22Rv1 (cell line): ENCODE measurements at regions not wholly inside any gene's neighbourhood (a gene's known extent, or its start where the extent isn't known, plus 50 kb on each side); places are given as distances from the start of the nearest gene placed in this dataset.

Source experiments
- H3K27ac ChIP-seq: fragments of 450-650 bp; 2 replicates; pipeline ENCODE4 v1.5.1; 2017
- ZFX ChIP-seq: fragments of 450-650 bp; IDR thresholded peaks from 2 replicates; pipeline ENCODE4 v1.6.1; 2017; ENCODE audit warnings: antibody characterized with exemption, borderline replicate concordance
- TF ChIP-seq, protein P1 (sequence below): fragments of 450-650 bp; IDR thresholded peaks from 2 replicates; pipeline ENCODE4 v1.5.1; 2017; ENCODE audit warnings: mild to moderate bottlenecking

DNA sequence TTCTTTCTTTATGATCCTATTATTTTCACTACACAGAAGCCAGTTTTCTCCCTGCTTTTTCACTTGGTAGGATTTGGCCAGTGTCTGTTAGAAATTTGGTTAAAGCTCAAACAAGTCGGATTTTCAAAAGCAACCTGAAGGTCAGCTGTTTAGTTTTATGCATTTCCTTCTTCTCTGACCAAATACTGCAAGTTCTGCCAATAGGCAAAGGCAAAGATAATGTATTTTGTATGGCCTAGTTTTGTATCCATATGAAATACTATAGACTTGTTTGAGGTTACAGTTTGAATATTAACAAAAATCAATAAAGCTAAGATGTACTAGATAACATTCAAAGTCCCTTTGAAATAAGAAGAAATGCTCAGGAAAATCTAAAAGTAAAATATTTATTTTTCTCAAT, 439.4 kb downstream of the TRIML1 start:
- no peak overlapping the region for H3K27ac ChIP-seq
- TF ChIP-seq, protein P1, sequence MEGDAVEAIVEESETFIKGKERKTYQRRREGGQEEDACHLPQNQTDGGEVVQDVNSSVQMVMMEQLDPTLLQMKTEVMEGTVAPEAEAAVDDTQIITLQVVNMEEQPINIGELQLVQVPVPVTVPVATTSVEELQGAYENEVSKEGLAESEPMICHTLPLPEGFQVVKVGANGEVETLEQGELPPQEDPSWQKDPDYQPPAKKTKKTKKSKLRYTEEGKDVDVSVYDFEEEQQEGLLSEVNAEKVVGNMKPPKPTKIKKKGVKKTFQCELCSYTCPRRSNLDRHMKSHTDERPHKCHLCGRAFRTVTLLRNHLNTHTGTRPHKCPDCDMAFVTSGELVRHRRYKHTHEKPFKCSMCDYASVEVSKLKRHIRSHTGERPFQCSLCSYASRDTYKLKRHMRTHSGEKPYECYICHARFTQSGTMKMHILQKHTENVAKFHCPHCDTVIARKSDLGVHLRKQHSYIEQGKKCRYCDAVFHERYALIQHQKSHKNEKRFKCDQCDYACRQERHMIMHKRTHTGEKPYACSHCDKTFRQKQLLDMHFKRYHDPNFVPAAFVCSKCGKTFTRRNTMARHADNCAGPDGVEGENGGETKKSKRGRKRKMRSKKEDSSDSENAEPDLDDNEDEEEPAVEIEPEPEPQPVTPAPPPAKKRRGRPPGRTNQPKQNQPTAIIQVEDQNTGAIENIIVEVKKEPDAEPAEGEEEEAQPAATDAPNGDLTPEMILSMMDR, result no peak
- TF ChIP-seq ZFX, result no peak

DNA sequence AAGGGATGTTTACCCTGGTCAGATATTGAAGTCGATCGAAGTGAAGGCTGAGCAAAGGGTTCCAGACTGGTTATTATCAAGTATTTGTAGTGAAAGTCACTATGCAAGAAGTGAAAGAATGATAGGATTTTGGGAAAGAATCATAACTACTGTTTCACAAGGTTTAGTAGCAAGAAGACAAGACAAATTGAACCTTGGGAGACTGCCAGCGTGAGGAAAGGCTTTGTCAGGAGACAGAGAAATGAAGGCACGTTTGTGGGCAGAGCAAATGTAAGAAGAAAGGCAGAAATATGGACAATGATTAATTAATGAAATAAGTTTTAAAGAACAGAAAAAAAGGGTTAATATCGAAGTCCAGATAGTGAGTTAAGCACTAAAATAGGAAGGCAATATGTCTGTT, 456.8 kb downstream of the TRIML1 start:
- no peak for TF ChIP-seq ZFX
- TF ChIP-seq, protein P1, result no peak
- H3K27ac ChIP-seq, result no peak overlapping the region

DNA sequence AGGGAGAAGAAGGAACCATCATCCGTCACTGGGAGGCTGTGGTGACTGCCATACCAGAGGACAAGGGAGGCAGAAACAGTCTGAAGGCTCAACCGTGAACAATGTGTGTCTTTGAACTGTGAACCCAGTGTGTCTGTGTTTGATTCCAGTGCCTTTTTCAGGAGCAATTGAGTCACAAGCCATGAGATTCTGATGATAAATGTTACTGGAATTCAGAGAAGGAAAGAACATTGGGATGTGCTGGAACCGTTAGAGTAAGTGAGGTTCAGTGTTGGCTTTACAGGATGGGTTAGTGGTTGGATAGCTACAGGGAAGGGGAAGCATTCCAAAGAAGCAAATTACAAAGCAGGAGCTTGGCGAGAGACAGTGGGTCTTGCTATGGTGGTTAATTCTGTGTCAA, 464.4 kb downstream of the TRIML1 start:
- H3K27ac ChIP-seq, result no peak overlapping the region
- TF ChIP-seq, protein P1, result no peak
- TF ChIP-seq ZFX, result no peak

DNA sequence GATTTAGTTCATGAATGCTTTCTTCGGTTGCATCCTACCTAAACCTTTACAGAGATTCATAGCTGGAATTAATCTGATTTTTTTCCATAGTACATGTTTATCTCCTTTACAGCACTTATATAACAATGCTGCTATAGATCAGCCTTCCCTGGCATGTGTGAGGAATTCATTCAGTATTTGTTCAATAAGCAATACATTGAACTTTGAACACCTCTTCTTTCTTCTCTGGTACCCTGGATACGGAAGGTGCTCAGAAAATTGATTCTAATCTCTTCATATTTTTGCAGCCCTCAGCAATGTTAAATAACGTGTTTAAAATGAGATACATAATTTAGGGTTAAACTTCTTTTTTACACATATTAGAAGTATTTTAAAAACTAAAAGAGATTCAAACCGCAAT, 467.4 kb downstream of the TRIML1 start:
- no peak overlapping the region for H3K27ac ChIP-seq
- TF ChIP-seq, protein P1, result no peak
- TF ChIP-seq ZFX, result no peak

DNA sequence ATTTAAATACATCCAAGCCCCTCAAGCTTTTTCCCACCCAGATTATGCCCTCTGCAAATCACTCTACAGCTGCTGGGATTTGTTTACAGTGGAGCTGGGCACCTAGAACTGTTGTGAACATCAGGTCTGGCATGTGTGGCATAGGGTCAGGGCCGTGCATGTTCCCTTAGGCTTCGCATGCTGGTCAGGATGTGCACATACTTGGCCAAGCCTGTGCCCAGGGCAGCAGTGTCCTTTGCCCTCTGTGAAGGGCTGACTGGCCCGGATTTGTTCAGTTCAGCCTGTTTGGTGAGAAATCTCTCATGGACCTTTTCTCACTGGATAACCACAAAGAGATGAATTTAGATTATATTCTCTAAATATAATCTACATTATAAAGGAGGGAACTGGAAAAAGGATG, 471.9 kb downstream of the TRIML1 start:
- H3K27ac ChIP-seq, result no peak overlapping the region
- TF ChIP-seq, protein P1, result no peak
- no peak for TF ChIP-seq ZFX

DNA sequence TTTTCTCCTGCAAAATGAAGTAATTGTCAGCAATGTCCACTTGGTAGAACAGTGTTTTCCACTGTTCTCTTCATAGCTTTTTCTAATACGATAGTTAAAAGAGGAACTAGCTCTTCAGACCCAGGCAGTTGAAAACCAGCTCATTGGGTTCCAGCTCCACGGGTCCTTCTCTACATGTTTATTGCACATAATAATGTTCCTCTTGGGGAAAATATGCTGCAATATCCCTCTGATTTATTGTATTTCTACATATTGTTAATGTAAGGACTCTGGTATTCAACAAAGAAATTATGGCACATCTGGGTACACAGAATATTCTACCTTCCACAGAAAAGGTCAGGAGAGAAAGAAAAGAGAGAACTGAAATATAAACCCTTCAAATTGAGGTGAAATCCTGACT, 473.4 kb downstream of the TRIML1 start:
- no peak for TF ChIP-seq ZFX
- TF ChIP-seq, protein P1, result no peak

DNA sequence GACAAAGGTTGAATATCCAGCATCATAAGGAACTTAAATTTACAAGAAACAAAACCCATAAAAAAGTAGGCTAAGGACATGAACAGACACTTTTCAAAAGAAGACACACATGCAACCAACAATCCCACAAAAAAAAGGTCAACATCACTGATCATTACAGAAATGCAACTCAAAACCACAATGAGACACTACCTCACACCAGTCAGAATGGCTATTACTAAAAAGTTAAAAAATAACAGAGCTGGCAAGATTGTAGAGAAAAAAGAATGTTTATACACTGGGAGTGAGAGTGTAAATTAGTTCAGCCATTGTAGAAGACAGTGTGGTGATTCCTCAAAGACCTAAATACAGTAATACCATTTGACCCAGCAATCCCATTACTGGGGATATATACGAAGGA, 474.7 kb downstream of the TRIML1 start:
- TF ChIP-seq ZFX, result no peak
- TF ChIP-seq, protein P1, result no peak
- H3K27ac ChIP-seq, result no peak overlapping the region

More for the DNA sequence above, 473.4 kb downstream of the TRIML1 start:
- H3K27ac ChIP-seq, result no peak overlapping the region
